ENCODE measurements at regions not wholly inside any gene's neighbourhood (a gene's known extent, or its start where the extent isn't known, plus 50 kb on each side); places are given as distances from the start of the nearest gene placed in this dataset.

- H3K4me3 Mint-ChIP-seq (ENCODE audit: low read depth, unreplicated experiment), result no peak overlapping the region
- CTCF ChIA-PET, result no interaction called here
- intact Hi-C loops (cut with micrococcal nuclease; ENCODE audit: unreplicated experiment), result no loop called here
- DNase-seq, result no peak
- H3K9me3 Mint-ChIP-seq (ENCODE audit: low read depth, unreplicated experiment), result no peaks in the 10 kb centered on the region
- H3K27ac Mint-ChIP-seq (ENCODE audit: unreplicated experiment), result no peak overlapping the region
- H3K4me1 Mint-ChIP-seq (ENCODE audit: low read depth, unreplicated experiment), result peaks cover 35% of the 10 kb centered on the region
- H3K36me3 Mint-ChIP-seq (ENCODE audit: insufficient read depth, unreplicated experiment), result no peaks in the 10 kb centered on the region
- BruUV-seq (replicated peaks), result no TSS peak
- no peak for TF ChIP-seq CTCF (IDR thresholded peaks at IDR 0.05; ENCODE audit: unreplicated experiment)
- H3K27me3 Mint-ChIP-seq (ENCODE audit: unreplicated experiment), result peaks cover 14% of the 10 kb centered on the region
These were observed 247.7 kb downstream of the ICOS start for GRCh38 chr2:204184226-204184625.

GRCh38 chr2:204187229-204188083, 250.9 kb downstream of the ICOS start:
- DNase-seq, result no peak
- Mint-ChIP-seq H3K4me3 (ENCODE audit: low read depth, unreplicated experiment) (no peak overlapping the region), H3K4me1 (ENCODE audit: low read depth, unreplicated experiment) (peaks cover 35% of the 10 kb centered on the region), H3K9me3 (ENCODE audit: low read depth, unreplicated experiment) (no peaks in the 10 kb centered on the region), H3K27ac (ENCODE audit: unreplicated experiment) (peak overlapping the region; percentile 37), H3K36me3 (ENCODE audit: insufficient read depth, unreplicated experiment) (no peaks in the 10 kb centered on the region), H3K27me3 (ENCODE audit: unreplicated experiment) (no peaks in the 10 kb centered on the region)
- CTCF ChIA-PET, result interaction anchor here (0.5 to 1.9 kb wide), 3 partner anchors 9 to 1488 kb away, joined by 3 to 6 read pairs (median 4); no protein-coding TSS in a partner anchor
- no TSS peak for BruUV-seq (replicated peaks)
- TF ChIP-seq CTCF (IDR thresholded peaks at IDR 0.05; ENCODE audit: unreplicated experiment), result no peak
- intact Hi-C loops (cut with micrococcal nuclease; ENCODE audit: unreplicated experiment), result no loop called here

GRCh38 chr2:204191574-204191973, 255.0 kb downstream of the ICOS start:
- no peak for TF ChIP-seq CTCF (IDR thresholded peaks at IDR 0.05; ENCODE audit: unreplicated experiment)

GRCh38 chr2:204195498-204195897, 258.9 kb downstream of the ICOS start:
- no peak overlapping the region for H3K27ac Mint-ChIP-seq (ENCODE audit: unreplicated experiment)
- intact Hi-C loops (cut with micrococcal nuclease; ENCODE audit: unreplicated experiment), result no loop called here
- H3K9me3 Mint-ChIP-seq (ENCODE audit: low read depth, unreplicated experiment), result no peaks in the 10 kb centered on the region
- H3K36me3 Mint-ChIP-seq (ENCODE audit: insufficient read depth, unreplicated experiment), result no peaks in the 10 kb centered on the region
- no peaks in the 10 kb centered on the region for H3K4me1 Mint-ChIP-seq (ENCODE audit: low read depth, unreplicated experiment)
- DNase-seq, result no peak
- H3K27me3 Mint-ChIP-seq (ENCODE audit: unreplicated experiment), result peaks cover 14% of the 10 kb centered on the region
- CTCF ChIA-PET, result no interaction called here
- no peak for TF ChIP-seq CTCF (IDR thresholded peaks at IDR 0.05; ENCODE audit: unreplicated experiment)
- no peak overlapping the region for H3K4me3 Mint-ChIP-seq (ENCODE audit: low read depth, unreplicated experiment)
- BruUV-seq (replicated peaks), result no TSS peak

More at GRCh38 chr2:204191574-204191973, 255.0 kb downstream of the ICOS start:
- CTCF ChIA-PET, result interaction anchor here (1.3 kb wide), 1 partner anchor 14 kb away, joined by 6 read pairs; no protein-coding TSS in a partner anchor
- H3K27me3 Mint-ChIP-seq (ENCODE audit: unreplicated experiment), result no peaks in the 10 kb centered on the region
- peaks cover 24% of the 10 kb centered on the region for H3K4me1 Mint-ChIP-seq (ENCODE audit: low read depth, unreplicated experiment)
- no peaks in the 10 kb centered on the region for H3K36me3 Mint-ChIP-seq (ENCODE audit: insufficient read depth, unreplicated experiment)
- DNase-seq, result no peak
- H3K27ac Mint-ChIP-seq (ENCODE audit: unreplicated experiment), result no peak overlapping the region
- H3K9me3 Mint-ChIP-seq (ENCODE audit: low read depth, unreplicated experiment), result no peaks in the 10 kb centered on the region
- intact Hi-C loops (cut with micrococcal nuclease; ENCODE audit: unreplicated experiment), result no loop called here
- no TSS peak for BruUV-seq (replicated peaks)
- no peak overlapping the region for H3K4me3 Mint-ChIP-seq (ENCODE audit: low read depth, unreplicated experiment)
